GM23248 (cell line): ENCODE measurements at regions not wholly inside any gene's neighbourhood (a gene's known extent, or its start where the extent isn't known, plus 50 kb on each side); places are given as distances from the start of the nearest gene placed in this dataset.

Experiments
- EZH2 ChIP-seq: fragments of 200-600 bp; sonication (generic); IDR thresholded peaks from 2 replicates; pipeline ENCODE4 v1.6.1; 2018; ENCODE audit warnings: antibody characterized with exemption, mild to moderate bottlenecking; ENCODE audit not compliant: insufficient read depth, poor library complexity, severe bottlenecking
- EZH2phosphoT487 ChIP-seq: fragments of 200-600 bp; sonication (generic); IDR thresholded peaks from 2 replicates; pipeline ENCODE4 v1.6.1; 2018; ENCODE audit warnings: antibody characterized with exemption, moderate library complexity, mild to moderate bottlenecking, low read depth; ENCODE audit not compliant: insufficient read depth

- TF ChIP-seq EZH2 (no peak), EZH2phosphoT487 (no peak)
Measured at GRCh38 chr2:9150568-9150900, 56.1 kb upstream of the ASAP2 start.
